ENCODE measurements at regions not wholly inside any gene's neighbourhood (a gene's known extent, or its start where the extent isn't known, plus 50 kb on each side); places are given as distances from the start of the nearest gene placed in this dataset.

GRCh38 chr4:127113844-127114362, 518.9 kb upstream of the INTU start:
- TF ChIP-seq CTCF (IDR thresholded peaks at IDR 0.05; ENCODE audit: insufficient read depth, low read length), result no peak
- no peak for TF ChIP-seq REST (IDR thresholded peaks at IDR 0.05; ENCODE audit: insufficient replicate concordance, low read depth)

Data from HL-60 (cell line).